ENCODE measurements at regions not wholly inside any gene's neighbourhood (a gene's known extent, or its start where the extent isn't known, plus 50 kb on each side); places are given as distances from the start of the nearest gene placed in this dataset.

DNA sequence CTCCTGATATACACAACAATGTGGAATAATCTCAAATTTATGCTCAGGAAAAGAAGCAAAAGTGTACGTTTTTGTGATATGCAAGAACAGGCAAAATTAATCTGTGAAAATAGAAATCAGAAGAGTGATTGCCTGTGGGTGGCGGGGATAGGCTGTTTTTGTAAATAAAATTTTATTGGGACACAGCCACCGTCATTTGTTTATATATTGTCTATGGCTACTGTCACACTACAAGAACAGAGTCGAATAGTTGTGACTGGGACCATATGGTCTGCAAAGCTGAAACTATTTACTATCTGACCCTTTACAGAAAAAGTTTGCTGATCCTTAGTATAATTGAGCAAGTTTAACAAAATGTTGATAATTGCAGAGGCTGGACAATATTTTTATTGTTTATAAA, 269.5 kb upstream of the HTR2A start:
- H3K4me3 ChIP-seq (ENCODE audit: low read length), result no peak overlapping the region
- no peak for DNase-seq (ENCODE audit: low read depth)
- TF ChIP-seq, protein P1, sequence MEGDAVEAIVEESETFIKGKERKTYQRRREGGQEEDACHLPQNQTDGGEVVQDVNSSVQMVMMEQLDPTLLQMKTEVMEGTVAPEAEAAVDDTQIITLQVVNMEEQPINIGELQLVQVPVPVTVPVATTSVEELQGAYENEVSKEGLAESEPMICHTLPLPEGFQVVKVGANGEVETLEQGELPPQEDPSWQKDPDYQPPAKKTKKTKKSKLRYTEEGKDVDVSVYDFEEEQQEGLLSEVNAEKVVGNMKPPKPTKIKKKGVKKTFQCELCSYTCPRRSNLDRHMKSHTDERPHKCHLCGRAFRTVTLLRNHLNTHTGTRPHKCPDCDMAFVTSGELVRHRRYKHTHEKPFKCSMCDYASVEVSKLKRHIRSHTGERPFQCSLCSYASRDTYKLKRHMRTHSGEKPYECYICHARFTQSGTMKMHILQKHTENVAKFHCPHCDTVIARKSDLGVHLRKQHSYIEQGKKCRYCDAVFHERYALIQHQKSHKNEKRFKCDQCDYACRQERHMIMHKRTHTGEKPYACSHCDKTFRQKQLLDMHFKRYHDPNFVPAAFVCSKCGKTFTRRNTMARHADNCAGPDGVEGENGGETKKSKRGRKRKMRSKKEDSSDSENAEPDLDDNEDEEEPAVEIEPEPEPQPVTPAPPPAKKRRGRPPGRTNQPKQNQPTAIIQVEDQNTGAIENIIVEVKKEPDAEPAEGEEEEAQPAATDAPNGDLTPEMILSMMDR (IDR thresholded peaks at IDR 0.05; ENCODE audit: insufficient read depth, low read depth, low read length, missing control alignments), result no peak

DNA sequence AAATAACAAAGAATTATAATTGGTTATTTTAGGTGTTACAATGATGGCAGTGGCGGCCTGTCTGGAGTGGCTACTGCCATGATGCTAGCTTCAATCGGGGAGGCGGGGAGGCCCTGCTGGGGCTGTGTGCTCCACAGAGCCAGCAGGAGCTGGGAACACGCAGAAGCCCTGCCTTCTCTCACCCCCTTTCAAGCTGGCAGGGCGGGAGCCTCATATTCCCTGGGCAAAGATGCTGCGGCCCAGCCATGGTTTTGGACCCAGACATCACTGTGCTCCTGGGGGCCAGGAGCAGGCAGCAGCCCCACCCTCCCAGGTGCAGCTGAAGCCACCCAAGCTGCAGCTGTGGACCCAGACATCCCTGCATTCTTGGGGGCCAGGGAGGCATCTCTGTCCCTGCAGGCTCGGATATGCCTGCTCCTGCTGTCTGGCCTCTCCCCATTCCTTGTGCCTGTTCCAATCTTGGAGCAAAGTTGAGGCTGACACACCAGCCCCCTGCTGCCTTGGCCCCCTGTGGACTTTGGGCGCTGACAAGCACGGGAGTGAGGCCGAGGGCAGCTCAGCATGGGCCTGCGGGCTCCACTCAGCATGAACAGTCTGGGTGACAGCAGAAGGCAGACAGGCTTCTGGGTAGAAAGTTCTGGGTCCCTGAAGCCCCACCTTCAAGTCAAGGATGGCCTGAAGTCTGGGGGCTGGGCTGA, 263.1 kb upstream of the HTR2A start:
- no peak overlapping the region for H3K4me3 ChIP-seq (ENCODE audit: low read length)
- DNase-seq (ENCODE audit: low read depth), result no peak
- TF ChIP-seq, protein P1 (IDR thresholded peaks at IDR 0.05; ENCODE audit: insufficient read depth, low read depth, low read length, missing control alignments), result no peak

DNA sequence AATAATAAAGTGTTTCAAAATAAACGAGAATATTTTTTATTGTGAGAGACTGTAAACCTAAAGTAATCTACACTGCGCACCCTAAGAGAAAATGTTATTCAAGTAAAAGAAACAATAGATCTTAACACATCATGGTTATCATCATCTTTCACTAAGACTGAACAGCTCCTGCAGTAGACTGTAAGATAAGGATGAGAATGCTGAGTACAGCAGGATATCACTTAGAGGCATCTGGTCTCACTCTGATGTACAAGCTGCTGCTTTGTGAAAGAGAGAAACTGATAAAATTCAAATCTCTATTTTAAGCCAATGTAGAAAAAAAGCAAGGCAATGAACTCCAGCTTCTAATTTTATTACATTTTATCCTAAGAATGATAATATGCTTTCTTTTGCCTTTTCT, 261.7 kb upstream of the HTR2A start:
- no peak for DNase-seq (ENCODE audit: low read depth)
- TF ChIP-seq, protein P1 (IDR thresholded peaks at IDR 0.05; ENCODE audit: insufficient read depth, low read depth, low read length, missing control alignments), result no peak
- H3K4me3 ChIP-seq (ENCODE audit: low read length), result no peak overlapping the region

DNA sequence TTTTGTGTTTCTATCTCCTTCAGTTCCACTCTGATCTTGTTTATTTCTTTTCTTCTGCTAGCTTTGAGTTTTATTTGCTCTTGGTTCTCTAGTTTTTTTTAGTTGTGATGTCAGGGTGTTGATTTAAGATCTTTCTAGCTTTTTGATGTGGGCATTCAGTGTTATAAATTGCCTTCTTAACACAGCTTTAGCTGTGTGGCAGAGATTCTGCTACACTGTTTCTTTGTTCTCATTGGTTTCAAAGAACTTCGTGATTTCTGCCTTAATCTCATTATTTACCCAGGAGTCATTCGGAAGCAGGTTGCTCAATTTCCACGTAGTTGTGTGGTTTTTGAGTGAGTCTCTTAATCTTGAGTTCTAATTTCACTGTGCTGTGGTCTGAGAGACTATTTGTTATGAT, 251.7 kb upstream of the HTR2A start:
- DNase-seq (ENCODE audit: low read depth), result no peak
- H3K4me3 ChIP-seq (ENCODE audit: low read length), result no peak overlapping the region
- TF ChIP-seq, protein P1 (IDR thresholded peaks at IDR 0.05; ENCODE audit: insufficient read depth, low read depth, low read length, missing control alignments), result no peak

DNA sequence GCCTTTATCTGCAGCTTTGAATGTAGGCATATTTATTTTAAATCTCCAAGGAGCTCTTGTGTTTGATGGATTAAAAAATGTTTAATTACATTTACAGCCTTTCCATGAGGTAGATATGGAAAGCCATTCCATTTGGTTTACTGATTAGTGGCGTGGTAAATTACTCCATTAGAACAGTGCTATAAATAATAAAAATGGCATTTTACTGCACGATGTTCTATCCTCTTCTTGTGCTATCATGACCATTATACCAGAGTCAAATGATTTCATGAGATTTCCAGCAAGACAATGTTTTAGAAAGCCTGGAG, 250.9 kb upstream of the HTR2A start:
- DNase-seq (ENCODE audit: low read depth), result no peak
- TF ChIP-seq, protein P1 (IDR thresholded peaks at IDR 0.05; ENCODE audit: insufficient read depth, low read depth, low read length, missing control alignments), result no peak
- H3K4me3 ChIP-seq (ENCODE audit: low read length), result no peak overlapping the region

DNA sequence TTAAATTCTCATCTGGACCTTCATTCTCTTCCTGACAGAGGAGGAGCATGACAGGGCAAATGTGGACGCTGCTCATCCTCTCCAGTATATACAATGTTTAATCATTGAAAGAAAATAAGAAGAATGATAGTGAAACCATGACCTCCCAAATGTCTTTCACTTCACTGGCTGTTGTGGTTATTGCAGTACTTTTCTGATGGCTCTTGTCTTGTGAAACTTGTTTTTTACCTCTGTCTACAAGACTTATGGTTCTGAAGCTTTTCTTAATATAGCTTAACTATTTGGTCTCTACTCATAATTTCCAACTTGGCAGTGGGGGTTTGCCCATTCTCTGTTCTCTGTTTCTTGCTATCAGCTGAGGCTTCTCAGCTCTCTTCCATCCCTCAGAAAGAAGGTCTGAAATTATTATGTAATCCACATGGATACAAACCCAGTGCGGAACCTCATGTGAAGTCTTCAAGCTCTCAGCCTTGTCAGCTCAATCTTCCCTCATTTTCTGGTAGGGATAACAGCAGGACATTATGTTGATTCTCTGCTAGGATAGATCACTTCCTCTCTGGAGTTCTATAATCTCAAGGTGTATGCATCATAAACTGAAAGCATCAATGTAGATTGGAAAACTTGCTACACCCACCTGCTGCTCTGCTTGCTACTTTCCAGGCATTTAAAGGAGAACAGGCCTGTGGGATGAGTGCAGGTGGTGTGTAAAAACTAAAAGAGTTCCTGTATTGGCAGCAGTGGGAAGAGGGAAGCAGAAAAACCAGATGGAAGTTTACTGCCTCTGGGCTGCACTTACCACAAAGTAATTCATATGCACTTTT, 250.3 kb upstream of the HTR2A start:
- TF ChIP-seq, protein P1 (IDR thresholded peaks at IDR 0.05; ENCODE audit: insufficient read depth, low read depth, low read length, missing control alignments), result no peak
- H3K4me3 ChIP-seq (ENCODE audit: low read length), result no peak overlapping the region
- DNase-seq (ENCODE audit: low read depth), result no peak
